Activated T-cell treated with anti-CD3 and anti-CD28 coated beads, Interleukin-2, amount 50 U/mL, for 48 hours (primary cell): ENCODE measurements at regions not wholly inside any gene's neighbourhood (a gene's known extent, or its start where the extent isn't known, plus 50 kb on each side); places are given as distances from the start of the nearest gene placed in this dataset.

Source experiments
- DNase-seq, 2 experiments: peaks; one replicate each; pipeline ENCODE4 v3.0.0-alpha.2; 2020

DNA sequence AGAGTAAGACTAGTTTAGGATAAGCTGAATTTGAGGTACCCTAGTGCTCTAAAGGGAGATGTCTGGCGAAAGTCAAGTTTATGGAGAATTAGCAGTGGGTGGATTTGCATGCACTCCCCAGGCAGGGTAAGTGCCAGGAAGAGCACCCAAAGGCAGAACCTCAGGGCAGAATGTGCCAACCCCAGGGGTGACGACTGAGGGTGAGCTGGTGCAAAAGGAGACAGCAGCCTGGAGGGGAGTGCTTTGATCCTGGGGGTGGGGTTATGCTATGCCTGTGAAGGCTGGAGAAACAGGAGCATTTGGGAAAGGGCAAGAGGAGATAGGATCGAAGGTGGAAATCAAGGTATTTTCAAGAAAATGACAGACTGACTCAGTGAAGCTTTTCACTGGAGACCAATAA is 208.5 kb upstream of the PDE10A start:
- no peak for DNase-seq

DNA sequence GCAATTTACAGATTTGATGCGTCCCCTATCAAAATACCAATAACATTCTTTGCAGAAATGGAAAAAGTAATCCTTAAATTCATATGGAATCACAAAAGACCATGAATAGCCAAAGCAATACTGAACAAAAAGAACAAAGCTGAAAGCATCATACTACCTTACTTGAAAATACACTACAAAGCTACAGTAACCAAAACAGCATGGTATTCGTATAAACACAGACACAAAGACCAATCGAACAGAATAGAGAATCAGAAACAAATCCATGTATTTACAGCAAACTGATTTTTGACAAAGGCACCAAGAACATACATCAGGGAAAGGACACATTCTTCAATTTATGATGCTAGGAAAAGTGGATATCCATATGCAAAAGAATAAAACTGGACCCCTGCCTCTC is 206.5 kb upstream of the PDE10A start:
- DNase-seq, result no peak

DNA sequence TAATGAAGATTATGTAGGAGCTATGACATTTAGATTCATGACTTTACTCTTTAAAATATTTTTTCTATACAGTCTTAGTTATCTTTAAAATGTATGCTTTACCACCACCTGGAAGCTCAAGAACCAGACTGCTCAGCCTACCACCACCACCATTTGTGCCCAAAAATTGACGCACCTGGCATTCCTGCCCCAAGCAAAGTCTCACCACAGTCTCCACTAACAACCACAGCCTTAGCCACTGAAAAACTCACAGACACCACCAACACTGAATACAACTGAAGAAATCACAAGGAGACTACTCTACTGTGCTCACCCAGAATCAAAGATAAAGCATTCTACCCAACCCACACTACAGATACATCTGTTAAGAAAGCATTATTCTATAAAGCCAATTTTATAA is 201.9 kb upstream of the PDE10A start:
- DNase-seq, result no peak

DNA sequence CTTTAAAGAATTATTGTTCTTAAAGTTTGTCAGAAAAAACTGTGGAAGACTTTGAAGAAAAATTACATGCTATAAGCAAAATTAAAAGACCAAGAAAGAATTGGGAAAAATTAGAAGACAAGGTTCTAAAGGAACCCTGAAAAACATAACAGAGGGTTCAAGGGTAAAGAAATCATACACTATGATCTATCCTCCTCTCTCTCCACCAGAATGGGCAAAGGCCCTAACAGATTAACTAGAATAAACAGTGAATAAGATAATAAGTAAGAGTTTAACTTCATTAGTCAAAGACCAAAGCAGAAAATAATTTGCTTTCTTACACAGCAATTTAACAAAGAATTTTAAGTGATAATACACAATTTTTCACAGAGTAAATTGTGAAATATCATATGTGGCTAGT is 201.2 kb upstream of the PDE10A start:
- DNase-seq, result no peak

DNA sequence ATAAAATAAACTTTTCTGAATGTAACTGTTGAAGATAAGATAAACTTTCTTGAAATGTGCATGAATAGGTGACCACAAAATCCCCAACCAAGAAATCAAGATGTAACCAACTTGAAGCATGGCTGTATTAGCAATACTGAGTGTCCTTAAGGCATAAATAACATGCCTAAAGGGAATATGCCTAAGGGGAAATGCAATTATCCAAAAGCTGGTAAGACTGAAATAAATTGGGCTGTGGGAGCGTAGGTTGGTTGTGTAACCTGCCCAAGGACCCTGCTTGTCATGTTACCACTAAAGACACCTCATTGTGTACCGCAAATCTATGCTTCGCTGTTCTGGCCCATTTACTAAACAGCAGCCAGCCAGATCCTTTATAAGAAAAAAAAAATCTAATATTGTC is 200.8 kb upstream of the PDE10A start:
- DNase-seq, result no peak

DNA sequence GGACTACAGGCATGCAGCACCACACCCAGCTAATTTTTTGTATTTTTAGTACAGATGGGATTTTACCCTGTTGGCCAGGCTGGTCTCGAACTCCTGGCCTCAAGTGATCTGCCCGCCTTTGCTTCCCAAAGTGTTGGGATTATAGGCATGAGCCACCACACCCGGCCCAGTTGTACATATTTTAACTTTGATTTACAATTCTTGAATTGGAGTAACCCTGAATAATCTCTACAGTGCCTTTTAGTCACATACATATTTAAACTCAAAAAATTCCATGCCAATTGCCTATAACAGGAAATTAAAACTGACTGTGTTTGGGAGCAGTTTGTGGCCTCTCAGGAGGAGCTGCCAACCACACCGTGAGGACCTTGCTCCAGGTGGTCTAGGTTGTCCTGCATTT is 199.8 kb upstream of the PDE10A start:
- no peak for DNase-seq

DNA sequence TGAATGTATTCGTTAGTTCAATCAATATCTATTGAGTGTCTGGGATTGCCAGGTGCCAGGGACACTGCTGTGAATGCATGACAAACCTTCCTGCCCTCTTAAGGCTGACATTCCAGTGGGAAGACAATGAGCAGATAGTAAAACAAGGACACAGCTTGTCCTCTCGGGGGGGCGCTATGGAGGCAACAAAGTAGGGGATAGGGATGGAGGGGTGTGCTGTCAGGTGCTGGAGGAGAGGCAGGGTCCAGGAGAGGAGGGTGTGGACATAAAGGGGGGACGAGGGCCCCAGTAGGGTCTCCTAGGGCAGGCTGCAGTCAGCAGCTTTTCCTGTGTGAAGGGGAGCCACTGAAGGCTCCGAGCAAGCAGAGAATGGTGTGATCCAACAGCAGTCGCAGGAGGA is 198.2 kb upstream of the PDE10A start:
- no peak for DNase-seq

DNA sequence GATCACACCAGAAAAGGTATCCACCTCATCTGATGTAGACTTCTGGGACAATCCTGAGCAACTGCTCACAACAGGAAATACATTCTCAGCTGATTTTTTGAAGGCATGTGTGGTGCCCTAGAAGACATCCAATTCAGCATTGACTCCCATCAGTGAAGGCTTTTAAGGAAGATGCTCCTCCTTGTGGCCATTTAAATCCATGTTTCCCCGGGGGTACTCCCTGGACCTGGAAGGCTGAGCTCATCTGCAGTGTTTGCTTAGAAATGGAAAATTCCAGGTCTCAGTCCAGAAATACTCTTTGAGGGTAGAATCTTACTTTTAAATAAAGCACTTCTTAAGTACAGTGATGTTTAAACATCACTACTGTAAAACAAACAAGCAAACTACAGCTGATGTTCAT is 195.5 kb upstream of the PDE10A start:
- DNase-seq, result no peak

DNA sequence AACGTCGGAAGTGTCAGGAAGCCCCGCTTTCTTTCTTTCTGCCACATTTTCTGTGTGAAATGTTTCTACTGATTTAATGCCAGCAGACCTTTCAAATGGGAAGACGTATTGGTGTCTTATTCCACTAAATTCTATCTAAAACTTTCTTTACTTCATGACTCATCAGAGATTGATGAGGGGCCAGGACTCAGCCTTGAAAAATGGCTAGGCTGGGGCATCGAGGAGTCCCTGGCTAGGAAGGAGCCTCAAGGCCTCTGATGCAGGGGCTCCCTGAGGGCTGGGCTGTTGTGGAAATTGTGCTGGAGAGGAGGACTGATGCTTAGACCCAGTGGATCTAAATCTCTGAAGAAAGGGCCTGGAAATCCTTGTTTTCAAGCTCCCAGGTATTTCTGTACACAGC is 192.8 kb upstream of the PDE10A start:
- DNase-seq, result no peak

DNA sequence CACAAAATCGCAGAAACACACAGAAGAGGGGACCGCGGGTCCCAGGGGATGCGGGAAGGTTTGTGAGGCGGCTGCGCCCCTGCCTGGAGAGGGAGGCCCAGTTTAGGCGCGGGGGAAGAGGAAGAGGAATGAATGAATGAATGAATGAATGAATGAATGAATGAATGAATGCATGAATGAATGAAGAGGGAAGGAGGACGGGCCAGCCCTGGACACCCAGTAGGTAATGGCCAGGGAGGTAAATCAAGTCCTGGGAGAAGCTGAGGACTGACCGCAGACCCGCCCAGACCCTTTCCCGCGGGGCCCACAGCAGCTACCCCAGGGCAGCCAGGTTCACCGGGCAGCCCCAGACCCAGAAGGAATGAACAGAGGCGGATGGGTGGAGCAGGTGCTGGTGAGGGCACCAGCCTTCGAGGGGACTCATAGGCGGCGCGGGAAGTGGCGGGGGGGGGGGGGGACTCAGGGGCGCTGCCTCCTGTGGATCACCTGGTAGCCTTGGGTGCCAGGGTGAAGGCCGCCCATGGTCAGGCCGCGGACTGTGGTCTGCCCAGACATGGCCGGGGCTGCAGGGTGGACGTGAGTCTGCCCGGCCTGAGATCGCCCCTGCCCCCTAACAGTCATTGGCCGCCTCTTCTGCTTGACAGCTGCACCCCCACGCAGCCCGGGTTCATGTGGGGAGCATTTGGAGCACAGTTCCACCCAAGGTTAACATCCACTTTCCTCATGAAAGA is 192.0 kb upstream of the PDE10A start:
- no peak for DNase-seq

DNA sequence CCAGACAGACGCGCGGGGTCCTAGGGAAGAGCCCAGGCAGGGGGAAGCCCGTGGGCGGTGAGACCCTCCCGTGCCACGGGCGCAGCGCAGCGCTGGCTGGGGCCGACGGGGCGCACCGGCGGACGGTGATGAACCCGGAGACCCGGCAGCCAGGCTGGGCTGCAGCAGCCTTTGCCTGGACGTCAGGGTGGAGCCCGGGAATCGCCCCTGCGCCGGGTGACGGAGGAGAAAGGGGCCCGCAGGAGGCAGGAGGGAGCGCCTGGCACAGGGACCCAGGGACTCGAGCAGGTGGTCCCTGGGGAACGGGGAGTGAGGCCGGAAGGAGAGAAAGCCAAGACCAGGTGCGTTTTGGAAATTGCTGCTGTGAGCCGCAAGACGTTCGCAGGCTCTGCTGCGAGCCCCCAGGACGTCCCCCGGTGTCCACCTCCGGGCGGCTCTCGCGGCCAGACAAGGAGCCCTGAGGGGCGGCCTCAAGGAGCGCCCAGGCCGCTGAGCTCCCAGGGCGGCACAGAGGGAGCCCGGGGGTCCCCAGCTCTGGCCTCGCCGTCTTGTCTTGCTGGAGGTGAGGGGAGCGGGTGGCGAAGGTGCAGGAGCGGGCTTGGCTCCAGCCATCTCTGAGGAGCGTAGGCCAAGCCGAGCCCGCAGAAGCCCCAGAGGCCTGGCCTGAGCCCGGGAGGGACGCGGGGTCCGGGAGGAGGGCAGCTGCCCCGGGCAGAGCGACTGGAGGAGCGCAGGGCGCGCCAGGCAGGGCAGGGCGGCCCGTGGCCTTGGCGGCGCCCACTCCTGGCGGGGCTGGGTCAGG is 191.2 kb upstream of the PDE10A start:
- no peak for DNase-seq

DNA sequence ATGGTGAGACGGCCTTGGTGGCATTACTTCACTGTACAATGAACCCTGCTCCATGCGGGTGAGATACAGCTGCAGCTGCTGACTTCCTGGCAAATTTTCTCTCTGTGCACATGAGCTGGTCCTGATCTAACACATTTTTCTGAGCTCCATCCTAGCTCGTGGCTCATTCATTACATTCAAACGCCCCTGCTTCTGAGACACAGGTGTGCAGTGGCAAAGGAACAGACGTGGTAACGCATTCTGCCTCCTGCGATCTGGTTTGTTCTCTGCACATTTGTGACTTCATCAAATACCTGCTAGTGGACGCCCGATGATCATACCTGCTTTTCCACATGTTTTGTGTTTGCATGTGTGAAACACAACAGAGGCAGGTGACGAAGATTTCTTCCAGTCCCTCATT is 189.6 kb upstream of the PDE10A start:
- no peak for DNase-seq

DNA sequence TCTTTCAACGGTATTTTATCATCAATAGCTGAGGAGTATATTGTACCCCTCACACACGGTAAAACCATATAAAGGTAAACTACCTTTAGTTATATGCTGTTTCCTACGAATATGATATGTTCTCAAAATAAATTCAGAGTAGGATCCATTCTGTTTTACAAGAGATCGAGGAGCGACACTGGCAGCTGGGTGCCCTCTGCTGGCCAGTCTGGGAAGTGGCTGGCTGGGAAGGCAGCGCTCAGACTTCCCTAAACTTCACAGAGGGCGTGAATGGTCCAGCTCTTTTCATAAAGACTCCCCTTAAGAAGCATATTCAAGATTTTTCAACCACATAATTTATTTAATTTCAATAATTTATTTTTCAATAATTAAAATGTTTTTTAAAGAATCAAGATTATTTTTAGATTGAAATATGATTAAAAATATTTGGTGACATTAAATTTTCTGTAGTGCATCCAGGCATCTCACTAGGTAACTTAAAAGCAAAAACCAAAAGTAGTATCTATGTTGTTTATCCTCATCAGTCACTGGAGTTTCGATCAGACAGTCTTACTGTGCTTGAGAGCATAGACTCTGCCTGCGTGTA is 187.5 kb upstream of the PDE10A start:
- peak; percentile 69 to 70 for DNase-seq

DNA sequence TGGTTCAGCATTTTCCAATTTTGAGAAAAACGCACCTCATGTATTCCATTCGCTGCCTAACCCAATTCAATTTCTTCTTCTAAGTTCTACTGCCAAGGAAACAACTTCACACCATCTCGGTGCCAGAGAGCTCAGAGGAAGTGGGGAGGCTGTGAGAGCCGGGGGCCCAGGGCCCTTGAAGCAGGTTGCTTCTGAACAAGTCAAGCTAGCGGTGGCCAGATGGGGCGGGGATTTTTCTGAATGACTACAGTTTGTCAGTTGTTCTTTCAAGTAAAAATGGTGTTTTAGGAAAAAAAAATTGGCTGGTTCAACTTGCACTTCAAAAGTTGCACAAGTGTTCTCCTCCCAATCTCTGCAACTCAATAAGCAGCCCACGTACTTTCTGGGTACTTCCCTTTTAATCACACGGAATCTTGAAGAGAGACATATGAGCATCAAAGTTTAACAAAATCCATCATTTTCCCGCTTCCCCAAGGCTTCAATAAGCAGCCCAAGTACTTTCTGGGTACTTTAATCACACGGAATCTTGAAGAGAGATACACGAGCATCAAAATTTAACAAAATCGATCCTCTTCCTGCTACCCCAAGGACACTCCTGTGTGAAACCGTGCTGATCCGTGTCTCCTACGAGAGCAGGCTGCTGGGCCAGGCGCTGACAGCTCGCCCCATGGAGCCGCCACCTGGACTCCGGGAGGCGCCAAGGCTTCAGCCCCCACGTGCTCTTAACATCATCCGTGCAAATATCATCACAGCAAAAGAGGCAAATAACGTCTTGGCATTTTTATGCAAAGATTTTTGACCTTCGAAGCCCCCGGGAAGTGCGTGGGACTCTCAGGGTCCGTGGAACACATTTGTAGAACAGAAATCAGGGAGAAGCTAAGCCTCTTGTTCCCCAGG is 186.7 kb upstream of the PDE10A start:
- no peak for DNase-seq

DNA sequence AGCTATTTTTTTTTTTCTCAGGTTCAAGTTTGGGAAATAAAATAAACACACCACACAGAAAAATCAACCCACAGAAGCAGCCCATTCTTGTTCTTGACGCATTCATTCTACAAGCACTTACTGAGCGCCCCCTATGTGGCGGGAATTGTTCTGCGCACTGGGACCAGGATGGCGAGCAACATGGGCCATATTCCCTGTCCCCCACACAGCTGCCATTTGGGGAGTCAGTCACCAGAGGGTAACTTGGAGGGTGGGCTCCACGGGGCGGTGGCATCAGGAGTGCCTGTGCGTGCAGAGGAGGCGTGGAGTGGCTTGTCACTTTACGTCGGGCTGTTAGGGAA is 185.0 kb upstream of the PDE10A start:
- DNase-seq, result no peak

DNA sequence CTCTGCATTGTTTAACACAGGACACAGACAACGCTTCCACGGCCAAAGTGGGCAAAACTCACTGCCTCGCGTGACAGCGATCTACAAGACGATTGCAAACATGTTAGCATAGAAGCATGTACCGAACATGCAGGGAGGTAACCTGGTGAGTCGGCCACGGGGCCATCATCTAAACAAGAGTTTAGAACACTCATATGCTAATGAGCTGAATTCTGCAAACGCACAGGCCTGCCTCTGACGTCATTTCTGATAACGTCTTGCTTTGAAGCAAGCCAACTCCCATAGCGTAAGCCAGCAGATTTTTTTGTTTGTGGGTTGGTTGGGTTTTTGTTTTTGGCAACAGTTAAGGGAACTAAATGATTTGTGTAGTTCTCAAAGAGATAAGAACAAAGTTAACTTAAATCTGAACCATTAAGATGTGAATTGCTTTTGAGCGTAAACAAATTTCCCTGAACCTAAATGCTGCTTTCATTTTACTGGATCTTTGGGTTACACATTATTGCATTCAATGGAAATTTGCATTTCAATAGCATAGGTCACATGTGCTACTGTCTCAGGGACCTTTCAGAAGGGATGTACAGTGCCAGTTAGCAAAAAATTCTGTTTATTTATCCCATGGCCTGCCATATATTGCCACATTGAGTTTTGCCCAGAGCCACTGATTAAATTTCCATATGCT is 184.5 kb upstream of the PDE10A start:
- no peak for DNase-seq

DNA sequence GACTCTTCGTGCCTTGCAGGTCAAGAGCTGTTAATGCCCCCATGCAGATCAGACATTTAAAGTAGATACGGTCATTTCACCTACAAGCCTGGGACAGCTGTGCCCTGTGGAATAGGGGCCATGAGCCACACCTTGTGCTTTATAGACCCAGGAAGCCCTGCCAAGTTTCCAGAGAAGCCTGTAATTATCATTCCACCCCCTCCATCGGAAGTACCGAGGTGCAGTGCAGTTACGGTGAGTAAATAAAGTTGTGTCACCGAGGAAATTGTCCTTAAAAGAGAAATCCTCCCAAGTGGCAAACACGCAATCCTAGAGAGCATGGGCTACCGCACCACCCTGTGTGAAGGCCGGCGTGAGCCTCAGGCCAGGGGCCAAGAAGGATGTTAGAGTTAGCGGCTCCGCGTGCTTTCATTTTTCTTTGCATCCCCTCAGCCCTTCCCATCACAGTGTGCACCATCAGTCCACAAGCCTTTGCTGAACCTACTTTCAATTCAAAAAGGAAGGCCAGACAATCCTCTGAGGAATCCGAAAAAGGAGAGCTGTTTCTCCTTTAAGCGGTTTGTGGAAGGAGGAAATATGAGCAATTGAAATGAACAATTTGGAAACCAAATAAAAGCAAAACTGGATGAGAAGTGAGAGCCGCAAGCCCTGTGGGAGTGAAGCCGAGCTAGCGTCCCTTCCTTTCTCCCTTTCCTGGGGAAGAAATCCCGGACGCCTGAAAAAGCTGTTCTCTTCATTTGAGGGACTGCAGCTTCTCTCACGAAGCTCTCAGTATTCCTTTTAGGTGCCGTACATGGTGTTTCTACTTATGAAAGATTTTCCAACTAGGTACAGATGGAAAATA is 183.3 kb upstream of the PDE10A start:
- no peak for DNase-seq

DNA sequence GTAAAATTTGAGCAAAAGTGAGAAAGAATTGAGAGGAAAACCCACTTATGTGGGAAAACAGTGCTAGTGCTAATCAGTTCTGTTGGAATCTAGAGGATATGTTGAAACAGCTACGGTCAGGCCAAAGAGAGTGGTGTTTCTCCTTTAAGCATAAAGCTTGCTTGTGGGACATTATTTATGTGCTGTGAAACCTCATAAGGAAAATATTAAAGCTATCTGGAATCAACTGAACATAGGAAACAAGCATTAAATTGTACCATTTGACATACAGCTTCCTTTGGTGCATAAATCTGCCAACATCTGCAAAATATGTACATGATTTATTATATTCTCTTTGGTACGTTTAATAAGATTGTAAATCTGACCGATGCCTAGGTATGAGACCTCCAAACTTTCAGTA is 182.5 kb upstream of the PDE10A start:
- no peak for DNase-seq

DNA sequence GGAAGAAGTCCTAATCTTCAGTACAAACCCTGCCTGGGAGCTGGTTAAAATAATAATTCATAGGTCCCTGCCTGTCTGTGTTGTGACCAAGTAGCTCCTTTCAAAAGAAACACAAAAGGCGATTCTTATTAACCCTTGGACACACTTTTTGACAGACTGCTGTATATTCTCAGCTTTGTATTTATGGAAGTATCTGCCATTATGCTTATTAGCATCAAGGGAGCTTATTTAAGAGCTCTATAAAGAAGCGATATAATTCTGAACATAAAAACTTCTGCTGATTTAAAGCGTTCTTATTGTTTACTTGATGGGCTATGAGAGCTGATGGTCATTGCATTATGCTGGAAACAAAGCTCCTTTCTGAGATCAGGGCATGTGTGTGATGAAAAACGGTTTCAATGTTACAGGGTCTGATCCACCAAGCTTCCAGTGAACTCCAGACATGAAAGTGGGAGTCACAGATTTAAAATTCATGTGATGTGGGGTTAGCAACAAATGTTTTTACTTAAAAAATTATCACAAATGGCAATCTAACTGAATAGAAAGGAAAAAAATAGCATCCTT is 181.8 kb upstream of the PDE10A start:
- no peak for DNase-seq

DNA sequence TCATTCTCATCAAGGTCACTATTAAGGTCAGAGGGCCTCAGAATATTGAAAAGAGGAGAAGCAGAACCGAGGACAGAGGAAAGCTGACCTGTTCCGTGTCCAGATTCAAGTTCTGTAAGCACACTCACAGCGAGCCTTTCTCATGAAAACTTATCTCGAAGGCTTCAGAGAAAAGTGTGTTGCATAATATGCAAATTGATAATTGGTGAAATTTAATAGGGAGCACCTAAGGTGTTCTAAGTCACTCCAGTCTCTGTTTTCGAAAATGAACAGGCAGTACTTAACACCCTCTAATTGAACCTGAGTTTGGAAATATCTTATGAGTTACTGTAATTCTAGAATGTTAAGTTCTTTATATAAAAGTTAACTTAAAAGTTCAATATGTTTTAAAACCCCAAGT is 181.2 kb upstream of the PDE10A start:
- DNase-seq, result no peak

DNA sequence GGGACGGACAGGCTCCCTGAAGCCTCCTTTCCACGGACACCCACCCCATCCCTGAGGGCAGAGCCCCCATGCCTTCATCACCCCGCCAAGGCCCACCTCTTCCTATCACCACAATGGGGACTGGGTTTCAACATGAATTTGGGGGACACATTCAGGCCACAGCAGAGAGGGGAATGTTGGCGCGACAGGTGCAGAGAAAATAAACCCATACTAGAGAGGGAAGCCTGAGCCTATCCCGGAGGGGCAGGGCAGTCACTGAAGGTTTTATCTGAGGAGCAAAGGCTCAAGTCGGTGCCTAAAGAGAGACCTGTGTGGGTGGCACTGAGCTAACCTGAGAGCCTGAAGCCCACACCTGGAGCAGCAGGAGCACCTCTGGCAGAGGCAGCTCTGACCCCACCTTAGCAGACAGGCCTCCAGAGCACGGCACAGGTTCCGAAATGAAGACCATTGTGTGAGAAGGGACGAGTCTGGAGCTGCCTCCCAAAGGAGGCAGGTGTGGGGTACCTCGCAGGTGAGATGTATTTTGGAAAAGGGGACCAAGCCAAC is 180.6 kb upstream of the PDE10A start:
- DNase-seq, result no peak
